Right atrium auricular region (tissue), 2 donors: ENCODE measurements at regions not wholly inside any gene's neighbourhood (a gene's known extent, or its start where the extent isn't known, plus 50 kb on each side); places are given as distances from the start of the nearest gene placed in this dataset.
"Not testable (repeated sequence)": the region's sequence is repeated elsewhere in the genome, so short reads cannot be mapped to it uniquely, and the experiment has no call there.

Experiments
- DNase-seq: peaks from one replicate; pipeline ENCODE4 v3.0.0-alpha.2; 2019; ENCODE audit warnings: low spot score
- H3K27ac ChIP-seq, 2 donors: fragments of 200-600 bp; sonication (generic); 1 replicate in 1 of 2; 2 replicates in 1 of 2; pipeline ENCODE4 v1.5.1; 2016 to 2019
- H3K27me3 ChIP-seq, 2 donors: fragments of 200-600 bp; sonication (generic); one replicate each; pipeline versions ENCODE4 v1.5.1 to v1.6.0; 2017 to 2019
- H3K36me3 ChIP-seq: fragments of 200-600 bp; sonication (generic); one replicate; pipeline ENCODE4 v1.5.1; 2016
- H3K4me1 ChIP-seq, 2 donors: fragments of 200-600 bp; sonication (generic); one replicate each; pipeline versions ENCODE4 v1.5.1 to v1.6.0; 2017 to 2019
- H3K4me3 ChIP-seq, 2 donors: fragments of 200-600 bp; sonication (generic); 1 replicate in 1 of 2; 2 replicates in 1 of 2; pipeline ENCODE4 v1.5.1; 2017 to 2019; ENCODE audit warnings: mild to moderate bottlenecking in 1 of 2, moderate library complexity in 1 of 2
- H3K9me3 ChIP-seq, 2 donors: fragments of 200-600 bp; sonication (generic); one replicate each; pipeline ENCODE4 v1.5.1; 2019
- CTCF ChIP-seq, 2 donors: fragments of 200-600 bp; sonication (generic); IDR thresholded peaks; one replicate each; pipeline ENCODE4 v1.5.1; 2019; ENCODE audit warnings: antibody characterized with exemption in 2 of 2

- Histone ChIP-seq H3K9me3 (no peaks in the 10 kb centered on the region), H3K4me3 (no peak overlapping the region), H3K36me3 (no peaks in the 10 kb centered on the region), H3K27ac (no peak overlapping the region), H3K4me1 (no peaks in the 10 kb centered on the region), H3K27me3 (no peaks in the 10 kb centered on the region)
- TF ChIP-seq CTCF (IDR thresholded peaks at IDR 0.05) = no peak
- DNase-seq = no peak
These were observed 592.9 kb downstream of the TRIML1 start for GRCh38 chr4:188732131-188732530.

- Histone ChIP-seq H3K9me3 (no peaks in the 10 kb centered on the region), H3K27ac (no peak overlapping the region), H3K27me3 (no peaks in the 10 kb centered on the region), H3K4me3 (no peak overlapping the region), H3K36me3 (no peaks in the 10 kb centered on the region), H3K4me1 (no peaks in the 10 kb centered on the region)
- DNase-seq = no peak
- no peak for TF ChIP-seq CTCF (IDR thresholded peaks at IDR 0.05)
These were observed 595.8 kb downstream of the TRIML1 start for GRCh38 chr4:188735082-188735481.

GRCh38 chr4:188737251-188738002, 598.2 kb downstream of the TRIML1 start:
- no peaks in the 10 kb centered on the region for H3K27me3 ChIP-seq
- no peak overlapping the region for H3K27ac ChIP-seq
- H3K4me1 ChIP-seq = no peaks in the 10 kb centered on the region
- no peak for DNase-seq
- no peak for TF ChIP-seq CTCF (IDR thresholded peaks at IDR 0.05)
- no peaks in the 10 kb centered on the region for H3K36me3 ChIP-seq
- no peaks in the 10 kb centered on the region for H3K9me3 ChIP-seq
- H3K4me3 ChIP-seq = no peak overlapping the region

- not testable (repeated sequence) for H3K27ac ChIP-seq, DNase-seq, H3K9me3 ChIP-seq, H3K4me1 ChIP-seq, H3K36me3 ChIP-seq, H3K27me3 ChIP-seq
- peak overlapping the region; percentile 28 to 29 for H3K4me3 ChIP-seq
These were observed 599.0 kb downstream of the TRIML1 start for GRCh38 chr4:188738290-188738689.

- not testable (repeated sequence) for H3K36me3 ChIP-seq, DNase-seq, H3K27ac ChIP-seq, H3K9me3 ChIP-seq, H3K27me3 ChIP-seq, H3K4me3 ChIP-seq, H3K4me1 ChIP-seq
These were observed 600.9 kb downstream of the TRIML1 start for GRCh38 chr4:188740172-188740571.

GRCh38 chr4:188740791-188741190, 601.5 kb downstream of the TRIML1 start:
- DNase-seq, H3K36me3 ChIP-seq, H3K27ac ChIP-seq, H3K4me1 ChIP-seq, H3K9me3 ChIP-seq, H3K4me3 ChIP-seq, H3K27me3 ChIP-seq: not testable (repeated sequence)

GRCh38 chr4:188754372-188755002, 615.2 kb downstream of the TRIML1 start:
- no peak for DNase-seq
- Histone ChIP-seq H3K9me3 (no peaks in the 10 kb centered on the region), H3K36me3 (no peaks in the 10 kb centered on the region), H3K4me3 (no peak overlapping the region), H3K27ac (no peak overlapping the region), H3K27me3 (no peaks in the 10 kb centered on the region), H3K4me1 (no peaks in the 10 kb centered on the region)
- no peak for TF ChIP-seq CTCF (IDR thresholded peaks at IDR 0.05)
